IPS-18a (cell line): ENCODE measurements at regions not wholly inside any gene's neighbourhood (a gene's known extent, or its start where the extent isn't known, plus 50 kb on each side); places are given as distances from the start of the nearest gene placed in this dataset.
A peak's percentile ranks its signal among the peaks of the same experiment; 100 is the strongest.

Source experiments
- H3K27ac ChIP-seq: one replicate; pipeline ENCODE4 v1.5.1; 2013; ENCODE audit warnings: low read length
- H3K27me3 ChIP-seq: one replicate; pipeline ENCODE4 v1.6.1; 2013; ENCODE audit warnings: mild to moderate bottlenecking, low read length; ENCODE audit not compliant: control insufficient read depth, insufficient read depth
- H3K36me3 ChIP-seq: one replicate; pipeline ENCODE4 v1.6.1; 2013; ENCODE audit warnings: low read depth, low read length; ENCODE audit not compliant: control insufficient read depth
- H3K4me1 ChIP-seq: one replicate; pipeline ENCODE4 v1.6.1; 2013; ENCODE audit warnings: low read depth, low read length; ENCODE audit not compliant: control insufficient read depth
- H3K4me3 ChIP-seq: one replicate; pipeline ENCODE4 v1.5.1; 2013; ENCODE audit warnings: low read length
- H3K9ac ChIP-seq: one replicate; pipeline ENCODE4 v1.6.1; 2013; ENCODE audit warnings: mild to moderate bottlenecking, low read length, moderate library complexity
- H3K9me3 ChIP-seq: one replicate; pipeline ENCODE4 v1.6.1; 2013; ENCODE audit warnings: low read depth, low read length; ENCODE audit not compliant: control insufficient read depth

- Histone ChIP-seq H3K4me3 (no peak overlapping the region), H3K9ac (no peak overlapping the region), H3K9me3 (no peaks in the 10 kb centered on the region), H3K4me1 (peaks cover 23% of the 10 kb centered on the region), H3K27me3 (no peaks in the 10 kb centered on the region), H3K36me3 (no peaks in the 10 kb centered on the region), H3K27ac (no peak overlapping the region)
Observed at GRCh38 chr10:78397786-78398185, 364.1 kb downstream of the RPS24 start.

- Histone ChIP-seq H3K9me3 (no peaks in the 10 kb centered on the region), H3K27me3 (no peaks in the 10 kb centered on the region), H3K36me3 (no peaks in the 10 kb centered on the region), H3K9ac (no peak overlapping the region), H3K4me1 (peaks cover 23% of the 10 kb centered on the region), H3K4me3 (no peak overlapping the region), H3K27ac (no peak overlapping the region)
Observed at GRCh38 chr10:78398382-78398781, 364.7 kb downstream of the RPS24 start.

GRCh38 chr10:78401624-78402367 is 368.1 kb downstream of the RPS24 start:
- Histone ChIP-seq H3K4me1 (peaks cover 26% of the 10 kb centered on the region), H3K9me3 (no peaks in the 10 kb centered on the region), H3K36me3 (no peaks in the 10 kb centered on the region), H3K9ac (no peak overlapping the region), H3K4me3 (no peak overlapping the region), H3K27ac (no peak overlapping the region), H3K27me3 (peaks cover 4% of the 10 kb centered on the region)

- no peak overlapping the region for H3K4me3 ChIP-seq
- H3K9ac ChIP-seq = no peak overlapping the region
- H3K27me3 ChIP-seq = peaks cover 4% of the 10 kb centered on the region
Observed at GRCh38 chr10:78402591-78402990, 368.9 kb downstream of the RPS24 start.

GRCh38 chr10:78403781-78404180 is 370.1 kb downstream of the RPS24 start:
- Histone ChIP-seq H3K27me3 (peaks cover 4% of the 10 kb centered on the region), H3K9me3 (no peaks in the 10 kb centered on the region), H3K36me3 (no peaks in the 10 kb centered on the region), H3K9ac (no peak overlapping the region), H3K4me3 (no peak overlapping the region), H3K4me1 (peaks cover 25% of the 10 kb centered on the region), H3K27ac (no peak overlapping the region)

More at GRCh38 chr10:78402591-78402990, 368.9 kb downstream of the RPS24 start:
- Histone ChIP-seq H3K4me1 (peaks cover 21% of the 10 kb centered on the region), H3K27ac (no peak overlapping the region), H3K9me3 (no peaks in the 10 kb centered on the region), H3K36me3 (no peaks in the 10 kb centered on the region)

- no peaks in the 10 kb centered on the region for H3K9me3 ChIP-seq
- no peak overlapping the region for H3K4me3 ChIP-seq
- H3K36me3 ChIP-seq = no peaks in the 10 kb centered on the region
- H3K27ac ChIP-seq = no peak overlapping the region
- H3K4me1 ChIP-seq = peaks cover 25% of the 10 kb centered on the region
- H3K27me3 ChIP-seq = peaks cover 4% of the 10 kb centered on the region
- H3K9ac ChIP-seq = no peak overlapping the region
Observed at GRCh38 chr10:78404296-78404695, 370.6 kb downstream of the RPS24 start.

- H3K9ac ChIP-seq = no peak overlapping the region
- no peak overlapping the region for H3K4me3 ChIP-seq
- peaks cover 25% of the 10 kb centered on the region for H3K4me1 ChIP-seq
- no peaks in the 10 kb centered on the region for H3K9me3 ChIP-seq
- H3K27ac ChIP-seq = no peak overlapping the region
- no peaks in the 10 kb centered on the region for H3K36me3 ChIP-seq
- peaks cover 4% of the 10 kb centered on the region for H3K27me3 ChIP-seq
Observed at GRCh38 chr10:78405231-78405630, 371.6 kb downstream of the RPS24 start.

- Histone ChIP-seq H3K4me1 (peaks cover 25% of the 10 kb centered on the region), H3K27ac (no peak overlapping the region), H3K9me3 (no peaks in the 10 kb centered on the region), H3K4me3 (no peak overlapping the region), H3K27me3 (peaks cover 4% of the 10 kb centered on the region), H3K9ac (no peak overlapping the region), H3K36me3 (no peaks in the 10 kb centered on the region)
Observed at GRCh38 chr10:78405736-78406135, 372.1 kb downstream of the RPS24 start.

- Histone ChIP-seq H3K27me3 (peaks cover 4% of the 10 kb centered on the region), H3K4me1 (peaks cover 21% of the 10 kb centered on the region), H3K9ac (no peak overlapping the region), H3K27ac (no peak overlapping the region), H3K36me3 (no peaks in the 10 kb centered on the region), H3K4me3 (peak overlapping the region; percentile 74), H3K9me3 (no peaks in the 10 kb centered on the region)
Observed at GRCh38 chr10:78406648-78407008, 373.0 kb downstream of the RPS24 start.

- Histone ChIP-seq H3K27ac (peak overlapping the region; percentile 86), H3K4me3 (peak overlapping the region; percentile 74), H3K4me1 (peaks cover 16% of the 10 kb centered on the region), H3K9ac (peak overlapping the region; percentile 77), H3K9me3 (no peaks in the 10 kb centered on the region), H3K27me3 (peaks cover 4% of the 10 kb centered on the region), H3K36me3 (no peaks in the 10 kb centered on the region)
Observed at GRCh38 chr10:78407009-78407711, 373.5 kb downstream of the RPS24 start.

- Histone ChIP-seq H3K4me1 (peaks cover 10% of the 10 kb centered on the region), H3K27ac (no peak overlapping the region), H3K27me3 (peaks cover 4% of the 10 kb centered on the region), H3K9me3 (no peaks in the 10 kb centered on the region), H3K4me3 (no peak overlapping the region), H3K9ac (no peak overlapping the region), H3K36me3 (no peaks in the 10 kb centered on the region)
Observed at GRCh38 chr10:78407966-78408365, 374.3 kb downstream of the RPS24 start.
